Ectodermal cell (in vitro differentiated cells): ENCODE measurements at regions not wholly inside any gene's neighbourhood (a gene's known extent, or its start where the extent isn't known, plus 50 kb on each side); places are given as distances from the start of the nearest gene placed in this dataset.
"Not testable (repeated sequence)": the region's sequence is repeated elsewhere in the genome, so short reads cannot be mapped to it uniquely, and the experiment has no call there.

Source experiments
- H3K27ac ChIP-seq: 2 replicates; pipeline ENCODE4 v1.7.0; 2013; ENCODE audit warnings: mild to moderate bottlenecking, low read depth, low read length; ENCODE audit not compliant: insufficient read depth, poor library complexity, severe bottlenecking
- H3K27me3 ChIP-seq: 2 replicates; pipeline ENCODE4 v1.7.0; 2013; ENCODE audit warnings: mild to moderate bottlenecking, low read length; ENCODE audit not compliant: insufficient read depth, control insufficient read depth, poor library complexity, severe bottlenecking
- H3K36me3 ChIP-seq: one replicate; pipeline ENCODE4 v1.7.0; 2013; ENCODE audit warnings: low read length; ENCODE audit not compliant: control insufficient read depth, insufficient read depth
- H3K4me1 ChIP-seq: one replicate; pipeline ENCODE4 v1.7.0; 2013; ENCODE audit warnings: low read length; ENCODE audit not compliant: control insufficient read depth, insufficient read depth
- H3K4me3 ChIP-seq: 2 replicates; pipeline ENCODE4 v1.7.0; 2013; ENCODE audit warnings: low read depth, low read length, control low read depth; ENCODE audit not compliant: insufficient read depth
- H3K9me3 ChIP-seq: 2 replicates; pipeline ENCODE4 v1.7.0; 2013; ENCODE audit warnings: mild to moderate bottlenecking, low read length, moderate library complexity; ENCODE audit not compliant: control insufficient read depth
- WGBS, 2 experiments: methylation state at CpG; one replicate each; pipeline ENCODE4 v1.1.7; 2013; ENCODE audit warnings: missing lambda C conversion rate in 2 of 2; 5-methylcytosine and 5-hydroxymethylcytosine counted together

DNA sequence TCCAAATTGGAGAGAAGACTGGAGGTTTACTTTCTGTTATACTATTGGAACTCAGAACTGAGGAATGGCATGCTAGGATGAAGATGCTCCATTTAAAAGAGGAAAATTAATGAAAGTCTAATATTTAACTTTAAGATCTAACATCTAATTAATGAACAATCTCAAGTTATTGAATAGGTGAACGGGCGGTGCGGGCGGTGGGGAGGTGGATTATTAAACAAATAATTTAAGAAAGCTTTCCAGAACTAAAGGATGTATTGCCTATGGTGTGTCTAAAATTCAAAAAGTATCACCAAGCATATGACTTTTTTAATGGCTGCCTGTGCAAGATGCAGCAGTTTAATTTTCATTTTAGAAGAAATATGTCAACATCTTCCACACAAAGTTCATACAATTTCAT is 1747.1 kb upstream of the SEL1L start:
- Histone ChIP-seq H3K4me3 (no peak overlapping the region), H3K27me3 (no peaks in the 10 kb centered on the region), H3K9me3 (no peaks in the 10 kb centered on the region), H3K27ac (no peak overlapping the region), H3K36me3 (no peaks in the 10 kb centered on the region), H3K4me1 (no peaks in the 10 kb centered on the region)
- 100% methylated on average over 2 of the region's 4 CpGs for WGBS, 2 experiments

GRCh38 chr14:83282706-83283105 is 1749.1 kb upstream of the SEL1L start:
- no peak overlapping the region for H3K27ac ChIP-seq
- no peaks in the 10 kb centered on the region for H3K27me3 ChIP-seq
- no peak overlapping the region for H3K4me3 ChIP-seq
- no peaks in the 10 kb centered on the region for H3K4me1 ChIP-seq
- no peaks in the 10 kb centered on the region for H3K36me3 ChIP-seq
- H3K9me3 ChIP-seq = no peaks in the 10 kb centered on the region

- no peaks in the 10 kb centered on the region for H3K36me3 ChIP-seq
- no peak overlapping the region for H3K4me3 ChIP-seq
- 92 to 95% methylated on average over 2 of the region's 2 CpGs for WGBS, 2 experiments
- H3K4me1 ChIP-seq = no peaks in the 10 kb centered on the region
- H3K9me3 ChIP-seq = no peaks in the 10 kb centered on the region
- H3K27me3 ChIP-seq = no peaks in the 10 kb centered on the region
- no peak overlapping the region for H3K27ac ChIP-seq
Measured at GRCh38 chr14:83287300-83287699, 1753.6 kb upstream of the SEL1L start.

- no peaks in the 10 kb centered on the region for H3K9me3 ChIP-seq
- 89 to 94% methylated on average over 3 of the region's 4 CpGs for WGBS, 2 experiments
- no peak overlapping the region for H3K4me3 ChIP-seq
- no peaks in the 10 kb centered on the region for H3K27me3 ChIP-seq
- no peaks in the 10 kb centered on the region for H3K36me3 ChIP-seq
- H3K27ac ChIP-seq = no peak overlapping the region
- H3K4me1 ChIP-seq = no peaks in the 10 kb centered on the region
Measured at GRCh38 chr14:83289390-83289789, 1755.7 kb upstream of the SEL1L start.

DNA sequence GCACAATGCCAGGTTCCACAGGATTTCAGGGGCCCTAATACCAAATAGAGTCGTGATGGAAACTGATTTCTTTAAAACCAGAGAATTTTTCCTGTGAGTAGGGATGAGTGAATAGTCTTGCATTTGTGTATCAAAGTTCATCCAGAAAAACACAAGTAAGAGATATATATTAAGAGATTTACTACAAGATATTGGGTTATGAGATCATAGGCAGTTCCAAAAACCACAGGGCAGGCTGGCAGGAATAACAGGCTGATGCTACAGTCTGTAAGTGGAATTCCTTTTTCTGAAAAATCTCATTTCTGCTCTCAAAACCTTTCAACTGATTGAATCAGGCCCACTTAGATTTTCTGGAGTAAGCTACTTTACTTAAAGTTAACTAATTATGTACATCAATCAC is 1756.2 kb upstream of the SEL1L start:
- H3K36me3 ChIP-seq = no peaks in the 10 kb centered on the region
- H3K4me3 ChIP-seq = no peak overlapping the region
- WGBS, 2 experiments = 85 to 94% methylated on average over 1 of the region's 1 CpG
- no peak overlapping the region for H3K27ac ChIP-seq
- no peaks in the 10 kb centered on the region for H3K27me3 ChIP-seq
- H3K4me1 ChIP-seq = no peaks in the 10 kb centered on the region
- no peaks in the 10 kb centered on the region for H3K9me3 ChIP-seq

DNA sequence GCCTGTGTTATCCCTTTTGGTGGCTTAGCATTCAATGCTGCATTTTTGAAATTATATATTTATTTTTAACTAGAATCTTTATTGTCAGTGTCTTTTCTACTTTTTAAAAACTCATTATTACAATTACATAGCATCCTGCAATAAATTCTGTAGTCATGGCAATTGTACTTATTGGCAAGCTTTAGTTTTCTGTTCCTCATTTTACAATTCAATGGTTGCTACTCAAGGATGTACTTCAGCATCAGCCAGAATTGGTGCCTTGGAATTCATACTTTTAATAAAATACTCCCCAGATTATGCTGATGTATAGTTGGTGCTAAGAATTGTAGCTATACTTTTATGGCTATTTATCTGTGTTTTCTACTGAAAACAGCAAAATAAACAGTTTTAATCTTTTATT is 1756.8 kb upstream of the SEL1L start:
- H3K27me3 ChIP-seq = no peaks in the 10 kb centered on the region
- H3K36me3 ChIP-seq = no peaks in the 10 kb centered on the region
- H3K4me1 ChIP-seq = no peaks in the 10 kb centered on the region
- H3K9me3 ChIP-seq = no peaks in the 10 kb centered on the region
- H3K4me3 ChIP-seq = no peak overlapping the region
- no peak overlapping the region for H3K27ac ChIP-seq

GRCh38 chr14:83291714-83292113 is 1758.1 kb upstream of the SEL1L start:
- no peaks in the 10 kb centered on the region for H3K27me3 ChIP-seq
- H3K36me3 ChIP-seq = no peaks in the 10 kb centered on the region
- H3K9me3 ChIP-seq = no peaks in the 10 kb centered on the region
- H3K4me3 ChIP-seq = no peak overlapping the region
- H3K27ac ChIP-seq = no peak overlapping the region
- no peaks in the 10 kb centered on the region for H3K4me1 ChIP-seq
- WGBS, 2 experiments = no CpG with 5 or more reads among the region's 1 CpG

DNA sequence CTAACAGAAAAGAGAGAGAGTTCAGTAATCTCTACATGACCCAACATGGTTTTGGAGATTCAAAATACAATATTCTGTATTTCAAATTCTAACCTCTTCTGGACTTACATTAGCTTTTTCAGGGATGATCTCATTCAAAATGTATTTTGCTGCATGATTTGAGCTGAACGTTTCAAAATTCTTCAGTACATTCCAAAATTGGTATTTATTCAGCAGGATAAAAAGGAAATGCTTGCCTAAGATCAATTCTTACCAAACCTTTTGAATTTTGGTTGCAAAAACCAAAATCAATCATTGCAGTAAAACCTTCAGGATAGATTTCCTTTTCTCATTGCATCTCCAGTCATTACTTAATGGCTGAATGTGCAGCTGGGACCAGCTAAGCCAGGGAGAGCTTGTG is 1761.3 kb upstream of the SEL1L start:
- WGBS, 2 experiments = 94 to 97% methylated on average over 1 of the region's 1 CpG
- no peak overlapping the region for H3K4me3 ChIP-seq
- H3K27me3 ChIP-seq = no peaks in the 10 kb centered on the region
- H3K36me3 ChIP-seq = no peaks in the 10 kb centered on the region
- no peaks in the 10 kb centered on the region for H3K9me3 ChIP-seq
- H3K4me1 ChIP-seq = no peaks in the 10 kb centered on the region
- H3K27ac ChIP-seq = no peak overlapping the region

- no peaks in the 10 kb centered on the region for H3K36me3 ChIP-seq
- 92 to 94% methylated on average over 3 of the region's 3 CpGs for WGBS, 2 experiments
- H3K4me3 ChIP-seq = no peak overlapping the region
- no peak overlapping the region for H3K27ac ChIP-seq
- H3K9me3 ChIP-seq = no peaks in the 10 kb centered on the region
- H3K27me3 ChIP-seq = no peaks in the 10 kb centered on the region
- H3K4me1 ChIP-seq = no peaks in the 10 kb centered on the region
Measured at GRCh38 chr14:83297361-83297760, 1763.7 kb upstream of the SEL1L start.

DNA sequence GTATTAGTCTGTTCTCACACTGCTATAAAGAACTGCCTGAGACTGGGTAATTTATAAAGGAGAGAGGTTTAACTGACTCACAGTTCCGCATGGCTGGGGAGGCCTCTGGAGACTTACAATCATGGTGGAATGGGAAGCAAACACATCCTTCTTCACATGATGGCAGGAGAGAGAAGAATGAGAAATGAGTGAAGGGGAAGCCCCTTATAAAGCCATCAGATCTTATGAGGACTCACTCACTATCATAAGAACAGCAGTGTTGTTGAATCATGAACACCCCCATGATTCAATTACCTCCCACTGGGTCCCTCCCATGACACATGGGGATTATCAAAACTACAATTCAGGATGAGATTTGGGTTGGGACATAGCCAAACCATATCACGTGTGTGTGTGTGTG is 1764.4 kb upstream of the SEL1L start:
- not testable (repeated sequence) for H3K4me3 ChIP-seq, H3K27ac ChIP-seq, H3K27me3 ChIP-seq, H3K36me3 ChIP-seq, H3K9me3 ChIP-seq, H3K4me1 ChIP-seq
- 93 to 97% methylated on average over 2 of the region's 2 CpGs for WGBS, 2 experiments

DNA sequence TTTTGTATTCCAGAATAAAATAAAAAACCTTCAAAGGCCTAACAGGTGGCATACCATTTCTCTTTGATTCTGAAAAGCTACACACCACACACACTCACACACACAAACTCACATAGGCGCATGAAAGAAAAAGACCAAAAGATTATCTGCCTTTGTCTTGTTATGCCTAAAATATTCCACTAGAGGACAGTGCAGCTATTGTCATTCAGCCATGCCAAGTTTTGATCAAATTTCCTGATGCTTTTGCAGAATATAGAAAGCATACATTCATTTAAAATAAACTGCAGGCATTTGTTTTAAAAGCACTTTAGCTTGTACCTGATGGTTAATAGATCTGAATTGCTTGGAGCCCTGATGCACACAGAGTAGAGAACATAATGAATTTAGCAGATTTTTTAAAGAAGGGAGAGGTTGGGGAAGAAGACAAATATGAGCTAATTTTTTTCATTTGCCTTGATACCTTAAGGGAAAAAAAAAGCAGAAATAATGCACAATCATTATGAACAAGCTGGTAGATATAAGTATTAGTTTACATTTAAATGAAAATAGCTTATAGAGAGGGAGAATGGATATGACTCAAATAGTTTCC is 1766.9 kb upstream of the SEL1L start:
- no peaks in the 10 kb centered on the region for H3K9me3 ChIP-seq
- no peaks in the 10 kb centered on the region for H3K27me3 ChIP-seq
- no peak overlapping the region for H3K27ac ChIP-seq
- WGBS, 2 experiments = 88 to 92% methylated on average over 1 of the region's 1 CpG
- H3K36me3 ChIP-seq = no peaks in the 10 kb centered on the region
- no peaks in the 10 kb centered on the region for H3K4me1 ChIP-seq
- no peak overlapping the region for H3K4me3 ChIP-seq
